ENCODE measurements at regions not wholly inside any gene's neighbourhood (a gene's known extent, or its start where the extent isn't known, plus 50 kb on each side); places are given as distances from the start of the nearest gene placed in this dataset.

DNA sequence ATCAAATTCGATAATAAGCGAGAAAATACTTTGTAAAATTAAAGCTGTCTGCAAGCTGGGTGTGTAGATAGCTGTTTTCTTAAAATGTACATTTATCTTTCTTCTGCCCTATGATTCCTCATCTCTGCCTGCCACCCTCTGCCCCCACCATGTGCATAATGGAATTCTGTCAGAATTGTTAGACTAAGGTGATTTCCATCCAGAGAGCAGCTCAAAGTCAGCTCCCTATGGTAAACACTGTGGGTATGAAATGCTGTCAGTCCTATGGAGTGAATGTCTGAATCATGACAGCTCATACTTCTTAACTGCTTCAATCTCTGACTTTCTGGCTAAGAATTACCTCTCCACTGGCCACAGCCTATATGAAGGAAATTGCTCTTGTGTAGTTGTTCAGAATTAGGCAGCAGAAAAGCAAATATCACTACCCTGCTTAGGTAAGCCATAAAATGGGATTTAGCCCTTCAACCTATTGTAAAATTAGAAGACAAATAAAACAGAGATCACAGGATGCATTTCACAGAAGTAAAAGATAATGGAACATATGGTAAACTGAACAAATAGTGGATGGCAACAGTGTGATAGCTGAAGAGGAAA is 137.7 kb downstream of the CD8B2 start:
- Histone ChIP-seq H3K36me3 (ENCODE audit: control insufficient read depth in 2 of 3, insufficient read depth in 3 of 3, low read length in 3 of 3) (no peaks in the 10 kb centered on the region), H3K9me3 (ENCODE audit: control insufficient read depth in 2 of 3, low read length in 3 of 3) (peaks cover 0 to 19% (median 0%) of the 10 kb centered on the region in 3 experiments), H3K27ac (ENCODE audit: low read depth, low read length) (no peak overlapping the region), H3K4me3 (ENCODE audit: low read length) (no peak overlapping the region), H3K27me3 (ENCODE audit: control insufficient read depth in 2 of 2, insufficient read depth in 2 of 2, low read length in 2 of 2) (no peaks in the 10 kb centered on the region), H3K4me1 (ENCODE audit: control insufficient read depth in 2 of 2, insufficient read depth in 2 of 2, low read length in 2 of 2) (no peaks in the 10 kb centered on the region)
- intact Hi-C loops (cut with micrococcal nuclease), result no loop called here
- no peak for ATAC-seq
- CTCF ChIA-PET, result no interaction called here
- Mint-ChIP-seq H3K4me1 (no peaks in the 10 kb centered on the region), H3K27me3 (peaks cover 0 to 36% (median 27%) of the 10 kb centered on the region in 5 donors), H3K4me3 (no peak overlapping the region), H3K36me3 (peaks cover 0 to 3% (median 0%) of the 10 kb centered on the region in 5 donors), H3K27ac (no peak overlapping the region), H3K9me3 (peaks cover 5 to 28% (median 7%) of the 10 kb centered on the region in 11 donors)
- DNase-seq, result no peak
- POLR2A ChIA-PET, result no interaction called here

DNA sequence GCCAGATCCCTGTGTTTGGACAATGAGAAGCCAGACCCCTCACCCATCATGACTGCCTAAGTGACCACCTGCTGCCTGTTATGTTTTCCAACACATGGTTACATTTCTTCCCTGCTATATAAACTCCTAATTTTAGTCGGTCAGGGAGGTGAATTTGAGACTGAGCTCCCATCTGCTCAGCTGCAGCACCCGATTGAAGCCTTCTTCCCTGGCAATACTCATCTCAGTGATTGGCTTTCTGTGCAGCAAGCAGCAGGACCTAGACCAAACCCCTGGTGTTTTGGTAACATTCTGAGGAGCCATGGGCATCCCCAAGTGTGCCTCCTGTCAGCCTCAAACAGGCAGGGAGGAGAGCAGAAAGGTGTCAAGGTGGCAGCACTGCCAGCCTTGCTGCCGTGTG is 141.2 kb downstream of the CD8B2 start:
- Mint-ChIP-seq H3K27me3 (peaks cover 0 to 43% (median 38%) of the 10 kb centered on the region in 5 donors), H3K27ac (no peak overlapping the region), H3K4me1 (no peaks in the 10 kb centered on the region), H3K4me3 (no peak overlapping the region), H3K36me3 (peaks cover 0 to 3% (median 0%) of the 10 kb centered on the region in 5 donors), H3K9me3 (peaks cover 5 to 28% (median 7%) of the 10 kb centered on the region in 11 donors)
- H3K4me1 ChIP-seq (ENCODE audit: control insufficient read depth in 2 of 2, insufficient read depth in 2 of 2, low read length in 2 of 2), result no peaks in the 10 kb centered on the region
- H3K36me3 ChIP-seq (ENCODE audit: control insufficient read depth in 2 of 3, insufficient read depth in 3 of 3, low read length in 3 of 3), result no peaks in the 10 kb centered on the region
- ChIA-PET CTCF (no interaction called here), POLR2A (no interaction called here)
- intact Hi-C loops (cut with micrococcal nuclease), result no loop called here
- H3K4me3 ChIP-seq (ENCODE audit: low read length), result no peak overlapping the region
- H3K27ac ChIP-seq (ENCODE audit: low read depth, low read length), result no peak overlapping the region
- DNase-seq, result no peak
- peaks cover 0 to 19% (median 0%) of the 10 kb centered on the region in 3 experiments for H3K9me3 ChIP-seq (ENCODE audit: control insufficient read depth in 2 of 3, low read length in 3 of 3)
- ATAC-seq, result no peak
- H3K27me3 ChIP-seq (ENCODE audit: control insufficient read depth in 2 of 2, insufficient read depth in 2 of 2, low read length in 2 of 2), result no peaks in the 10 kb centered on the region

DNA sequence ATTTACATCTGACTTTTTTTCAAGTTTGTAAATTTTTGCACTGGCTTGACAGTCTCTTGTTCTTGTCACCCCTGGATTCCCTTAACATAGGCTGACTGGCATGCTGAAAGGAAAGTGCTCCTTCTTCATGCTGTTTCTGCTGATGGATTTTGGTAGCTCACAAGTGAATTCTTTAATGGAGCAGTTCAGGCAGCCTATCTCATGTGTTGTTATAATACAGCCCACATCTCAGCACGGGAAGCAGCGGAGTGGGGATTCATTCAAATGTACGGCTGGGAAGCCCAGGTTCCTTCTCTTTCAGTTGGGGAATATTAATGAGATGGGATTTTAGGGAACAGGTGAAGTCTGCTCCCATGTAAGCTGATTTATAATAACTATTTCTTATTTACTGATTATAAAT is 142.8 kb downstream of the CD8B2 start:
- Histone ChIP-seq H3K4me1 (ENCODE audit: control insufficient read depth in 2 of 2, insufficient read depth in 2 of 2, low read length in 2 of 2) (no peaks in the 10 kb centered on the region), H3K27me3 (ENCODE audit: control insufficient read depth in 2 of 2, insufficient read depth in 2 of 2, low read length in 2 of 2) (no peaks in the 10 kb centered on the region), H3K4me3 (ENCODE audit: low read length) (no peak overlapping the region), H3K9me3 (ENCODE audit: control insufficient read depth in 2 of 3, low read length in 3 of 3) (peaks cover 0 to 19% (median 0%) of the 10 kb centered on the region in 3 experiments), H3K36me3 (ENCODE audit: control insufficient read depth in 2 of 3, insufficient read depth in 3 of 3, low read length in 3 of 3) (no peaks in the 10 kb centered on the region), H3K27ac (ENCODE audit: low read depth, low read length) (no peak overlapping the region)
- Mint-ChIP-seq H3K27ac (no peak overlapping the region), H3K9me3 (peaks cover 5 to 28% (median 9%) of the 10 kb centered on the region in 11 donors), H3K4me1 (no peaks in the 10 kb centered on the region), H3K4me3 (no peak overlapping the region), H3K27me3 (peaks cover 0 to 45% (median 34%) of the 10 kb centered on the region in 5 donors), H3K36me3 (peaks cover 0 to 3% (median 0%) of the 10 kb centered on the region in 5 donors)
- DNase-seq (no peak), ATAC-seq (no peak)
- intact Hi-C loops (cut with micrococcal nuclease), result no loop called here
- POLR2A ChIA-PET, result no interaction called here
- CTCF ChIA-PET, result no interaction called here

DNA sequence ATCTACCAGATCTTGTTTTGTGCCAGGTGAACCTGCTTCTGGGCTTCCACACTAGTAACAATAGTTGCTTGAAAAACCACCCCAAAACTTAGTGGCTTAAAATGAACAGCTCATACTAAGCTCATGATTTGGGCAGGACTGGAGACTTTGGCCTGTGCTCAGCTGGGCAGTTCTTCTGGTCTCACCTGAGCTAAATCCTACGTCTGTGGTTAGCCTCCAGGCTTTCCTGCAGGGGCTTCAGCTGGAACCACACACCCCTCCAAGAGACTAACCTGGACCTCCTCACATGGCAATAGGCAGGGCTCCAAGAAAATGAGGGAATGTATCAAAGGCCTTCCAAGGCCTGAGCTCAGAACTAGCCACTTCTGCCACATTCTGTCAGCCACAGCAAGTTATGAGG is 144.1 kb downstream of the CD8B2 start:
- no peak overlapping the region for H3K27ac Mint-ChIP-seq
- no peak overlapping the region for H3K27ac ChIP-seq (ENCODE audit: low read depth, low read length)

DNA sequence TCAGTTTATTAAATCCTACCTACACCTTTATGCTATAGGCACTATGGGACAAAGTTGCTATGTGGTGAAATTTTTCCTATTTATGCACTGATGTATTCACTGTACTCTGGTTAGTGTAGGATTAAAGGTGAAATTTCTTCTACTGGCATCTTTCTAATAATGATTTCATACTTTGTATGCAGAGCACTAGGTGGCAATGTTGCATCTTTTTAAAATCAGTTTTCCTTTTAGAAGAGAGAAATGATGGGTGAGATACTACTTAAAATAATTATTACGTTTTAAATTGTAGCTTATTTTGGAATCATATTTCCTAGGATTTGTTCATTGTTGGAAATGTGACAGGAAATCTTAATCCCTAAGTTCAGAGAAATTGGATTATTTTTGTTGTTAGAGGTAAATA is 150.9 kb downstream of the CD8B2 start:
- Histone ChIP-seq H3K4me1 (ENCODE audit: control insufficient read depth in 2 of 2, insufficient read depth in 2 of 2, low read length in 2 of 2) (no peaks in the 10 kb centered on the region), H3K4me3 (ENCODE audit: low read length) (no peak overlapping the region), H3K9me3 (ENCODE audit: control insufficient read depth in 2 of 3, low read length in 3 of 3) (no peaks in the 10 kb centered on the region), H3K27me3 (ENCODE audit: control insufficient read depth in 2 of 2, insufficient read depth in 2 of 2, low read length in 2 of 2) (no peaks in the 10 kb centered on the region), H3K27ac (ENCODE audit: low read depth, low read length) (no peak overlapping the region), H3K36me3 (ENCODE audit: control insufficient read depth in 2 of 3, insufficient read depth in 3 of 3, low read length in 3 of 3) (no peaks in the 10 kb centered on the region)
- ChIA-PET POLR2A (no interaction called here), CTCF (interaction anchor here (0.7 kb wide), 1 partner anchor 1949 kb away, joined by 3 read pairs; no protein-coding TSS in a partner anchor)
- Mint-ChIP-seq H3K27ac (no peak overlapping the region), H3K4me3 (no peak overlapping the region), H3K9me3 (peaks cover 0 to 2% (median 0%) of the 10 kb centered on the region in 11 donors), H3K27me3 (peaks cover 0 to 9% (median 5%) of the 10 kb centered on the region in 5 donors), H3K4me1 (no peaks in the 10 kb centered on the region), H3K36me3 (no peaks in the 10 kb centered on the region)
- DNase-seq (no peak), ATAC-seq (no peak)
- intact Hi-C loops (cut with micrococcal nuclease), result no loop called here

More for the DNA sequence above, 144.1 kb downstream of the CD8B2 start:
- ChIA-PET POLR2A (no interaction called here), CTCF (no interaction called here)
- Mint-ChIP-seq H3K4me3 (no peak overlapping the region), H3K9me3 (peaks cover 5 to 28% (median 9%) of the 10 kb centered on the region in 11 donors), H3K4me1 (no peaks in the 10 kb centered on the region), H3K36me3 (peaks cover 0 to 3% (median 0%) of the 10 kb centered on the region in 5 donors), H3K27me3 (peaks cover 0 to 37% (median 24%) of the 10 kb centered on the region in 5 donors)
- DNase-seq (no peak), ATAC-seq (no peak)
- intact Hi-C loops (cut with micrococcal nuclease), result no loop called here
- Histone ChIP-seq H3K4me3 (ENCODE audit: low read length) (no peak overlapping the region), H3K27me3 (ENCODE audit: control insufficient read depth in 2 of 2, insufficient read depth in 2 of 2, low read length in 2 of 2) (no peaks in the 10 kb centered on the region), H3K4me1 (ENCODE audit: control insufficient read depth in 2 of 2, insufficient read depth in 2 of 2, low read length in 2 of 2) (no peaks in the 10 kb centered on the region), H3K9me3 (ENCODE audit: control insufficient read depth in 2 of 3, low read length in 3 of 3) (peaks cover 0 to 19% (median 0%) of the 10 kb centered on the region in 3 experiments), H3K36me3 (ENCODE audit: control insufficient read depth in 2 of 3, insufficient read depth in 3 of 3, low read length in 3 of 3) (no peaks in the 10 kb centered on the region)

DNA sequence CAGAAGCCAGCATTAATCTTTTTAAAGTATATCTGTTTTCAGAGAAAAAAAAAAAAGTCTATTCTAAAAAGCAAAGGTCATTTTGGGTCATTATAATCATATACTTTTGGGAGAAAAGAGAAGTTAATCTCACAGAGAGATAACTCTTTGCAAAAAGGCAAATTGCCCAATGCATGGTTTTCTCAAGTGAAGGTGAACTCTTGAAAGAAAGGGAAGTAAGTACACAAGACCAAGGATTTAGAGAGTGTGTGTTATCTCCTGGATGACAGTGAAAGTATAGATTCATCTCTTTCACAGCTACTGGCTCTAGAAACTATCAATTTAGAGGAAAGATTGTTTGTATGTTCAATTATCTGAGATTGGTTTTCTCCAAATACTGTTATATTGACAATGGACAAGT is 151.4 kb downstream of the CD8B2 start:
- intact Hi-C loops (cut with micrococcal nuclease), result no loop called here
- H3K36me3 ChIP-seq (ENCODE audit: control insufficient read depth in 2 of 3, insufficient read depth in 3 of 3, low read length in 3 of 3), result no peaks in the 10 kb centered on the region
- ChIA-PET POLR2A (no interaction called here), CTCF (interaction anchor here (0.7 kb wide), 1 partner anchor 1948 kb away, joined by 3 read pairs; no protein-coding TSS in a partner anchor)
- Mint-ChIP-seq H3K4me1 (no peaks in the 10 kb centered on the region), H3K36me3 (no peaks in the 10 kb centered on the region), H3K4me3 (no peak overlapping the region), H3K9me3 (peaks cover 0 to 2% (median 0%) of the 10 kb centered on the region in 11 donors), H3K27me3 (peaks cover 0 to 9% (median 2%) of the 10 kb centered on the region in 5 donors), H3K27ac (no peak overlapping the region)
- no peak overlapping the region for H3K27ac ChIP-seq (ENCODE audit: low read depth, low read length)
- no peaks in the 10 kb centered on the region for H3K4me1 ChIP-seq (ENCODE audit: control insufficient read depth in 2 of 2, insufficient read depth in 2 of 2, low read length in 2 of 2)
- H3K9me3 ChIP-seq (ENCODE audit: control insufficient read depth in 2 of 3, low read length in 3 of 3), result no peaks in the 10 kb centered on the region
- H3K4me3 ChIP-seq (ENCODE audit: low read length), result no peak overlapping the region
- no peak for ATAC-seq
- DNase-seq, result no peak
- no peaks in the 10 kb centered on the region for H3K27me3 ChIP-seq (ENCODE audit: control insufficient read depth in 2 of 2, insufficient read depth in 2 of 2, low read length in 2 of 2)

DNA sequence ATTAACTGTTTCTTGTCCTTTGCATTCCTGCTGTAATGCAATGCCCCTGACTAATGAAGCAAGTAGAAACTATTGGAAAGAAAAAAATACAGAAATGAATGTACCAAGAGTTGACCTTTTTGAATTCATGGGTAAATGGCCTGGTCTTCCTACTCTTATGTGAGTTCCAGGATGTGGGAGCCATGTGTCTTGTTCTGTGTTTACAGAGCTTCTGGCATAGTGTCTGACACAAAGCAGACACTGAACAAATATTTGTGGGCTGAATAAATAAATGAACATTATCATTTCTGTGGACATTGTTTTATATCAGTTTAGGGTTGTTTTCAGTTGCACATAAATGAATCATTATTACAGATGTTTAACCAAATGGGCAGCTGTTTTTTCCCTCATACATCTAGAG is 155.5 kb downstream of the CD8B2 start:
- ChIA-PET CTCF (no interaction called here), POLR2A (no interaction called here)
- Histone ChIP-seq H3K4me3 (ENCODE audit: low read length) (no peak overlapping the region), H3K27me3 (ENCODE audit: control insufficient read depth in 2 of 2, insufficient read depth in 2 of 2, low read length in 2 of 2) (no peaks in the 10 kb centered on the region), H3K27ac (ENCODE audit: low read depth, low read length) (no peak overlapping the region), H3K4me1 (ENCODE audit: control insufficient read depth in 2 of 2, insufficient read depth in 2 of 2, low read length in 2 of 2) (no peaks in the 10 kb centered on the region), H3K36me3 (ENCODE audit: control insufficient read depth in 2 of 3, insufficient read depth in 3 of 3, low read length in 3 of 3) (no peaks in the 10 kb centered on the region), H3K9me3 (ENCODE audit: control insufficient read depth in 2 of 3, low read length in 3 of 3) (no peaks in the 10 kb centered on the region)
- DNase-seq (no peak), ATAC-seq (no peak)
- H3K4me3 Mint-ChIP-seq, result no peak overlapping the region
- H3K9me3 Mint-ChIP-seq, result no peaks in the 10 kb centered on the region
- intact Hi-C loops (cut with micrococcal nuclease), result no loop called here
- H3K36me3 Mint-ChIP-seq, result no peaks in the 10 kb centered on the region
- H3K4me1 Mint-ChIP-seq, result no peaks in the 10 kb centered on the region
- H3K27me3 Mint-ChIP-seq, result peaks cover 0 to 4% (median 3%) of the 10 kb centered on the region in 5 donors
- no peak overlapping the region for H3K27ac Mint-ChIP-seq
